ENCODE measurements at regions not wholly inside any gene's neighbourhood (a gene's known extent, or its start where the extent isn't known, plus 50 kb on each side); places are given as distances from the start of the nearest gene placed in this dataset.

- Histone ChIP-seq H3K9me3 (ENCODE audit: low read length) (no peaks in the 10 kb centered on the region), H3F3A (ENCODE audit: low read length, unreplicated experiment) (no peaks in the 10 kb centered on the region), H3K79me2 (ENCODE audit: low read length) (no peaks in the 10 kb centered on the region), H3K4me1 (ENCODE audit: insufficient read depth, low read length) (peaks cover 13% of the 10 kb centered on the region), H3K4me2 (ENCODE audit: low read length) (no peak overlapping the region), H3K9me2 (replicated peaks; ENCODE audit: low read length) (no peaks in the 10 kb centered on the region), H4K20me1 (ENCODE audit: low read length) (no peaks in the 10 kb centered on the region), H3K27ac (ENCODE audit: low read length) (no peak overlapping the region), H3K27me3 (ENCODE audit: low read length) (no peaks in the 10 kb centered on the region), H3K4me3 (ENCODE audit: low read length) (no peak overlapping the region), H2AFZ (ENCODE audit: low read length) (no peak overlapping the region), H3K9ac (ENCODE audit: low read length) (no peak overlapping the region), H3K36me3 (ENCODE audit: low read depth, low read length) (no peaks in the 10 kb centered on the region)
- TF ChIP-seq EZH2 (IDR thresholded peaks at IDR 0.05; ENCODE audit: low read length, unreplicated experiment) = no peak
- TF ChIP-seq EZH2phosphoT487 (IDR thresholded peaks at IDR 0.05; ENCODE audit: borderline replicate concordance, low read length) = no peak
- TF ChIP-seq, protein P1, sequence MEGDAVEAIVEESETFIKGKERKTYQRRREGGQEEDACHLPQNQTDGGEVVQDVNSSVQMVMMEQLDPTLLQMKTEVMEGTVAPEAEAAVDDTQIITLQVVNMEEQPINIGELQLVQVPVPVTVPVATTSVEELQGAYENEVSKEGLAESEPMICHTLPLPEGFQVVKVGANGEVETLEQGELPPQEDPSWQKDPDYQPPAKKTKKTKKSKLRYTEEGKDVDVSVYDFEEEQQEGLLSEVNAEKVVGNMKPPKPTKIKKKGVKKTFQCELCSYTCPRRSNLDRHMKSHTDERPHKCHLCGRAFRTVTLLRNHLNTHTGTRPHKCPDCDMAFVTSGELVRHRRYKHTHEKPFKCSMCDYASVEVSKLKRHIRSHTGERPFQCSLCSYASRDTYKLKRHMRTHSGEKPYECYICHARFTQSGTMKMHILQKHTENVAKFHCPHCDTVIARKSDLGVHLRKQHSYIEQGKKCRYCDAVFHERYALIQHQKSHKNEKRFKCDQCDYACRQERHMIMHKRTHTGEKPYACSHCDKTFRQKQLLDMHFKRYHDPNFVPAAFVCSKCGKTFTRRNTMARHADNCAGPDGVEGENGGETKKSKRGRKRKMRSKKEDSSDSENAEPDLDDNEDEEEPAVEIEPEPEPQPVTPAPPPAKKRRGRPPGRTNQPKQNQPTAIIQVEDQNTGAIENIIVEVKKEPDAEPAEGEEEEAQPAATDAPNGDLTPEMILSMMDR (conservative IDR thresholded peaks at IDR 0.05; ENCODE audit: low read depth, low read length) = no peak
- intact Hi-C loops (cut with micrococcal nuclease) = no loop called here
- DNase-seq (peak; percentile 53), ATAC-seq (no peak)
- ChIA-PET POLR2A (ENCODE audit: unreplicated experiment) (no interaction called here), CTCF (no interaction called here)
- BruUV-seq (replicated peaks) = no TSS peak
These were observed 661.0 kb upstream of the MIR17HG start for GRCh38 chr13:90686442-90686841.

DNA sequence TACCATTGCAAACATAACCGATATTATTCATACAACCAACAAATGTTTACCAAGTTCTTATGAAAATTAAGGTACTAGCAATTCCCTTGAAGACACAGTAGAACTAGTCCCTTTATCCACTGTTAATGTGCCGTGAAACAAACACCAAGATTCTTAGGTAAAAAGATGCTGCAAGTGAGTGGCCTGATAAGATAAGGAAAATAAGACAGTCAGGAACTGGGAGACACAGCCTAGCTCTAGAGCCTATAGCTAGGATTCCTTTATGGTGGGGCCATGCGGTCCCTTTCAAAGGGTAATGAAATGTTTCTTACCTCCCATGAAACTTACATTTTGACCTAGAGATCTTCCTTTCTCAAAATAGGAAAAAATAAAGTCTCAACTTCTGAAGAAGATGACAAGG, 658.4 kb upstream of the MIR17HG start:
- no peaks in the 10 kb centered on the region for H3K9me3 ChIP-seq (ENCODE audit: low read length)
- DNase-seq (no peak), ATAC-seq (no peak)
- POLR2A ChIA-PET (ENCODE audit: unreplicated experiment) = no interaction called here
- no peaks in the 10 kb centered on the region for H3K27me3 ChIP-seq (ENCODE audit: low read length)
- no peak overlapping the region for H3K27ac ChIP-seq (ENCODE audit: low read length)
- TF ChIP-seq, protein P1 (conservative IDR thresholded peaks at IDR 0.05; ENCODE audit: low read depth, low read length) = no peak
- no peak for TF ChIP-seq EZH2phosphoT487 (IDR thresholded peaks at IDR 0.05; ENCODE audit: borderline replicate concordance, low read length)
- no peak overlapping the region for H2AFZ ChIP-seq (ENCODE audit: low read length)
- H3K4me3 ChIP-seq (ENCODE audit: low read length) = no peak overlapping the region
- H3K4me1 ChIP-seq (ENCODE audit: insufficient read depth, low read length) = peaks cover 13% of the 10 kb centered on the region
- H3K9me2 ChIP-seq (replicated peaks; ENCODE audit: low read length) = no peaks in the 10 kb centered on the region
- intact Hi-C loops (cut with micrococcal nuclease) = no loop called here
- H3K36me3 ChIP-seq (ENCODE audit: low read depth, low read length) = no peaks in the 10 kb centered on the region
- no peaks in the 10 kb centered on the region for H3K79me2 ChIP-seq (ENCODE audit: low read length)
- H4K20me1 ChIP-seq (ENCODE audit: low read length) = no peaks in the 10 kb centered on the region
- H3F3A ChIP-seq (ENCODE audit: low read length, unreplicated experiment) = no peaks in the 10 kb centered on the region
- BruUV-seq (replicated peaks) = no TSS peak
- H3K4me2 ChIP-seq (ENCODE audit: low read length) = no peak overlapping the region
- no peak overlapping the region for H3K9ac ChIP-seq (ENCODE audit: low read length)
- CTCF ChIA-PET = no interaction called here

- no peaks in the 10 kb centered on the region for H3K79me2 ChIP-seq (ENCODE audit: low read length)
- H3F3A ChIP-seq (ENCODE audit: low read length, unreplicated experiment) = no peaks in the 10 kb centered on the region
- no peak overlapping the region for H3K9ac ChIP-seq (ENCODE audit: low read length)
- H3K4me2 ChIP-seq (ENCODE audit: low read length) = no peak overlapping the region
- no peaks in the 10 kb centered on the region for H3K9me3 ChIP-seq (ENCODE audit: low read length)
- no peak for ATAC-seq
- no peak overlapping the region for H2AFZ ChIP-seq (ENCODE audit: low read length)
- no peak for DNase-seq
- no peak overlapping the region for H3K4me3 ChIP-seq (ENCODE audit: low read length)
- intact Hi-C loops (cut with micrococcal nuclease) = no loop called here
- TF ChIP-seq, protein P1 (conservative IDR thresholded peaks at IDR 0.05; ENCODE audit: low read depth, low read length) = no peak
- TF ChIP-seq EZH2phosphoT487 (IDR thresholded peaks at IDR 0.05; ENCODE audit: borderline replicate concordance, low read length) (no peak), EZH2 (IDR thresholded peaks at IDR 0.05; ENCODE audit: low read length, unreplicated experiment) (no peak)
- CTCF ChIA-PET = no interaction called here
- peaks cover 11% of the 10 kb centered on the region; the same call in 1 of the 2 replicates for H3K4me1 ChIP-seq (ENCODE audit: insufficient read depth, low read length)
- H3K27me3 ChIP-seq (ENCODE audit: low read length) = no peaks in the 10 kb centered on the region
- no TSS peak for BruUV-seq (replicated peaks)
- no peaks in the 10 kb centered on the region for H4K20me1 ChIP-seq (ENCODE audit: low read length)
- H3K27ac ChIP-seq (ENCODE audit: low read length) = no peak overlapping the region
- POLR2A ChIA-PET (ENCODE audit: unreplicated experiment) = interaction anchor here (0.6 kb wide), 1 partner anchor 176 kb away, joined by 3 read pairs; no protein-coding TSS in a partner anchor
- H3K9me2 ChIP-seq (replicated peaks; ENCODE audit: low read length) = no peaks in the 10 kb centered on the region
- H3K36me3 ChIP-seq (ENCODE audit: low read depth, low read length) = no peaks in the 10 kb centered on the region
These were observed 656.9 kb upstream of the MIR17HG start for GRCh38 chr13:90690458-90691080.
